Epithelial cell of prostate (primary cell): ENCODE measurements at regions not wholly inside any gene's neighbourhood (a gene's known extent, or its start where the extent isn't known, plus 50 kb on each side); places are given as distances from the start of the nearest gene placed in this dataset.
"Not testable (repeated sequence)": the region's sequence is repeated elsewhere in the genome, so short reads cannot be mapped to it uniquely, and the experiment has no call there.

Experiments used
- DNase-seq: peaks from one replicate; pipeline ENCODE4 v3.0.0-alpha.2; 2011; ENCODE audit warnings: low read depth, low spot score
- H3K27ac ChIP-seq: fragments of 450-650 bp; 2 replicates; pipeline ENCODE4 v1.5.1; 2017; ENCODE audit warnings: mild to moderate bottlenecking

DNA sequence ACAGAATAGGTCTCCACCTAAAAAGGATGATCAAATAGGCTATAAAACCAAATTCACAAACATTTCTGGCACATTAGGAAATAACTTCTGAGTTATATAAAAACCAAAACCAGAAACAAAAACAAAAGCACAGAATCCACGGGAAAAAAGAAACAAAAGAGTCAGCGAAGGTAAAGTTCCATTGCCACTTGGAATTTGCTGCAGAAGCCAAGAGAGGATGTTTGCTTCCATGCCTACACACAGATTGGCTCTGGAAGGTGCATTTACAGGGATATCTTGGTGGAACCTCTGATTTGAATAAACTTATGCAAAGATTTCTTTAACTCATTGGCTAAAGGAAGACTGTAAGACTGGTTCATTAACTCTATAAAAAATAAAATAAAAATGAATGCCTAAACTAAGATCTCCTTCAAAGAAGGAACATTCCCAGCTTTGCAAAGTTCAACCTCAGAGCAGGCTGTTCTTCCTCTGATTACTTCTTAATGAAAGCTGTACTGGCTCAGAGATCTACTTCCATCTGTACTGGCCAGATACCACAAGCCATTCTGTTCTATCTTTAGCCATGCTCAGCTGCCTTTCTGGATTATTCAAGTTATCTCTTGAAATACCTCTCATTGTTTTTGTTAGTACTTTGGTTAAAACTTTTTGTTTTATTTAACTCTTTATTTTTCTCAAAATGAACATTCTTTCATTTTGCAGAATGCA lies 537.5 kb upstream of the CCDC54 start:
- DNase-seq = no peak
- no peak overlapping the region for H3K27ac ChIP-seq

DNA sequence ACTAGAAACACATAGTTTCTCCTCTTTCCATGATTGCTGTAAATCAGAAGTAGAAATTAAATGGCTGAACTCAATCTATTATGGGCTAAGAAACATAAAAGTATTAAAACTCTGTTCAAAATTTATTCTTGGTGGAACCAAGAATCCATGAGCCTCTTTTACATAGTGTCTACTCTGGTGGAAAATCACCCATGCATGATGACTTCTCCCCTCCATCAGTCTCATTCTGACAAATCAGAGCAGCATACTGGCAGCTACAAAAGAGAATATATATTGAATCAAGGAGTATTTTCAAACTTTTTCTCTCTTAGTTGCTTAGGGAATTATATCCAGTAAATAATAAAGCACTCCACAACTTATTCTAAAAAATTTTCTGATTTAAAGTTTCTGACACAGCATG lies 536.9 kb upstream of the CCDC54 start:
- H3K27ac ChIP-seq = no peak overlapping the region

DNA sequence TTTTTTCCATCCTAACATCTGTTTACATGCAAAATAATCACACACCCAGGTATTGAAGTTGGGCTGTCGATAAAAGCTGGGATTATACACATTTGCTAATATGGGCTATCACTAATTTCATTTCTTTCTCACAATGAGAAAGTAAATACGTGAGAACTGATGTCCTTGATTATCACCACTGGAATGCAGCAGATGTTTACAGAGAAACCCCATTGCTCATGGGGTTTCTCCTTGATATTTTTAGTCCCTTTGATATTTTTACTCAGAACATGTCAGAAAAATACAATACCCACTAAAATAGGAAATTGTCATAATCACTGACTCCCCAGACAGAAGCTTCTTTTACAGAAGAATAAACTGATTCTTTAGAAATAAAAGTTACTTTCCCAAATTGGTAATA lies 535.1 kb upstream of the CCDC54 start:
- no peak for DNase-seq

More for the DNA sequence above, 536.9 kb upstream of the CCDC54 start:
- no peak for DNase-seq

GRCh38 chr3:106844638-106845037 lies 532.6 kb upstream of the CCDC54 start:
- DNase-seq = no peak
- H3K27ac ChIP-seq = no peak overlapping the region

More for the DNA sequence above, 535.1 kb upstream of the CCDC54 start:
- no peak overlapping the region for H3K27ac ChIP-seq

- DNase-seq = no peak
- H3K27ac ChIP-seq = no peak overlapping the region
Measured at GRCh38 chr3:106848099-106848498, 529.1 kb upstream of the CCDC54 start.

GRCh38 chr3:106850437-106850836 lies 526.8 kb upstream of the CCDC54 start:
- no peak overlapping the region for H3K27ac ChIP-seq
- DNase-seq = no peak

DNA sequence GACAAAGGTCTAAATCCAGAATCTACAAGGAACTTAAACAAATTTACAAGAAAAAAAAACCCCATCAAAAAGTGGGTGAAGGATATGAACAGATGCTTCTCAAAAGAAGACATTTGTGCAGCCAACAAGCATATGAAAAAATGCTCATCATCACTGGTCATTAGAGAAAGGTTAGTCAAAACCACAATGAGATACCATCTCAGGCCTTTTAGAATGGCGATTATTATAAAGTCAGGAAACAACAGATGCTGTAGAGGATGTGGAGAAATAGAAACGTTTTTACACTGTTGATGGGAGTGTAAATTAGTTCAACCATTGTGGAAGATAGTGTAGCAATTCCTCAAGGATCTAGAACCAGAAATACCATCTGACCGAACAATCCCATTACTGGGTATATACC lies 518.9 kb upstream of the CCDC54 start:
- DNase-seq, H3K27ac ChIP-seq: not testable (repeated sequence)

DNA sequence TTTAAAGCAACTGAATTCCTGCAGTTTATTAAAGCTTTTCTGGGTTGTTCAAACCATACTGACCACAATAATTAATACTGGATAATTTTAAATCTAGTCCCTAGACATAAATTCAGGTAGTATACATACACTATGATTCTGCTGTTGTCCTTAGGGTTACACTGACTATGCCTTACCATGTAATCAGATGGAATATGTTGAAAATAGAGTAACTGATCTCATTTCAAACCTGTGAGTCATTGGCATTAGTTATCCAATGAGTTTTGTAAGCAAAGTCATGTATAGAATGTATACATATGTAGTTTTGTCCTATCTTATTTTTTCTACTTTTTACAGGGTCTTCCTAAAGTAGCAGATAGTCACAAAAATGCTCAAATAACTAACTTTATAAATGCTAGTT lies 517.1 kb upstream of the CCDC54 start:
- H3K27ac ChIP-seq = no peak overlapping the region
- no peak for DNase-seq

DNA sequence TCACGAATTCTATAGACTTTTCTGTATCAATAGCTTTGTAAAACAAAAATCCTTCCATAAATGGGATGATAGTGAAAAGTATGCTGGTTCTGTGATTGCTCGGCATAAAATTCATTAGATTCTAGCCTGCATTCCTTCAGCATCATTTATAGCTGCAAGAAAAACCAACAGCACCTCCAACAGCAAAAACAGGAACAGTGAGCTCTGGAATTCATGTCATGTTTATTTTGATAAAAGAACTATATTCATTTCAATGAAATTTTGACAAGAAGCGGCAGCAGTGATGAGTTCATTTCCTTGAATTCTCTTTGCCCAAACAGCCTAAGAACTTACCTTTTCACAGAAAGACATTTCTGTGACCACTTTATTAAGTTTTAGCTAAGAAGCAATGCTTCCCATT lies 515.2 kb upstream of the CCDC54 start:
- no peak for DNase-seq
- no peak overlapping the region for H3K27ac ChIP-seq

DNA sequence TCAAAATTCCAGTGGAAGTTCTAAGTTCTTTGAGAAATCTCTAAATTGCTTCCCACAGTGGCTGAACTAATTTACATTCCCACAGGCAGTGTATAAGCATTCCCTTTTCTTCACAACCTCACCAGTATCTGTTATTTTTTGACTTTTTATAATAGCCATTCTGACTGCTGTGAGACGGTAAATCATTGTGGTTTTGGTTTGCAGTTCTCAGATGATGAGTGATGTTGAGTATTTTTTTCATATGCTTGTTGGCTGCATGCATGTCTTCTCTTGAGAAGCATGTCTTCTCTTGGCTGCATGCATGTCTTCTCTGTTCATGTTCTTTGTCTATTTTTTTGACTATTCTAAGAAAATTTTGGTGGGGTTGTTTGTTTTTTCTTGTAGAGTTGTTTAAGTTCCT lies 499.6 kb upstream of the CCDC54 start:
- no peak for DNase-seq
- no peak overlapping the region for H3K27ac ChIP-seq

DNA sequence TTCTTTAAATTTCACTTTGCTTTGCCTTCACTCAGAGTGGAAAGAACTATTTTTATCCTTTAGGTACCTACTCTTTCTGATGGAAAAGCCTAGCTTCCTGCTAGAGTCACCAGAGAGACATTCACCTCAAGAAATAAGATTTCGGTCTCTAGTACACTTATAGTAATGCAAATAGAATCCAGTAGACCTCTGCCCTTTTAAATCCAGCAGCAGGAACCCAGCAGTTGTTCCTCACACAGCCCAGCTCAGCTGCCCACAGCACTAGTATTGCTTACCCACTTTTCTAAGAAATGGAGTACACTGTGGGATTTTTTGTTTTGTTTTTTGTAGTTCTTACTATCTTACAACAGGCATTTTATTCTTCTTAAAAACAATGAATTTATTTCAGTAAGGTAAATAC lies 497.0 kb upstream of the CCDC54 start:
- H3K27ac ChIP-seq = no peak overlapping the region

DNA sequence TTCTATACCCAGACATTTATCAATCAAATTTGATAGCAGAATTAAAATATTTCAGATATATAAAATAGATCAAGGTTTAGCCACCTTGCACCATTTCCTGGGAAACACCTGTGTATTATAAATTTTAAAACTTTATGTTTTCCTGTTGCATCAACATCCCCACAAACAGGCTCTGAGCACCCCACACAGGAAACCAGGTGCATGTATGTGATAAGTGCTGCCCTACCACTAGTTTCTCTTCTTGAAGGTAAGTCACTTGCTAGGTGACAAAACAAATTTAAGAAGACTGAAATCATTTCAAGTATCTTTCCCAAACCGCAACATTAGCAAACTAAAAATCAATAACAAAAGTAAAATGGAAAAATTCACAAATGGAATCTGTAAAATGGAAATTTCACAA lies 496.1 kb upstream of the CCDC54 start:
- DNase-seq = no peak
- H3K27ac ChIP-seq = no peak overlapping the region

More for the DNA sequence above, 497.0 kb upstream of the CCDC54 start:
- DNase-seq = no peak

- no peak for DNase-seq
- H3K27ac ChIP-seq = no peak overlapping the region
Measured at GRCh38 chr3:106882297-106882696, 494.9 kb upstream of the CCDC54 start.

GRCh38 chr3:106906074-106906473 lies 471.2 kb upstream of the CCDC54 start:
- no peak for DNase-seq
- H3K27ac ChIP-seq = no peak overlapping the region

- no peak for DNase-seq
- no peak overlapping the region for H3K27ac ChIP-seq
Measured at GRCh38 chr3:106908181-106908938, 468.9 kb upstream of the CCDC54 start.

- no peak overlapping the region for H3K27ac ChIP-seq
- DNase-seq = peak; percentile 6
Measured at GRCh38 chr3:106913111-106913698, 464.0 kb upstream of the CCDC54 start.

GRCh38 chr3:106913966-106914365 lies 463.3 kb upstream of the CCDC54 start:
- DNase-seq = no peak
- H3K27ac ChIP-seq = no peak overlapping the region

DNA sequence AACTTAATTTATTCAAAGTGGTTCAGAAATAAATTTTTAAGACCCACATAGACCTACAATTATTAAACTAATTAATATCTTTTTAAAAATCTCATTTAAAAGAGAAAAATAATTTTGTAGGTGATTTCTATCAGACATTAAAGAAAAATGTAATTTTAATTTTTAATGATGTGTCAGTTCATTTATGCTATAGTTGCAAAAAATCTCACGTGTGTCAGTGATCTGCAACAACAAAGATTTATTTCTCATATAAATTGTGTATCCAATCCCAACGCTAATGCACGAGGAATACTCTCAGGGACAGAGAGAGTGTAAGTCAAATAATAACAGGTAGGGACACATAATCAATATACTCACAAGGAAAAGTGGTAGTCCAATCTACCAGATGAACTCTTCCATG lies 456.6 kb upstream of the CCDC54 start:
- DNase-seq = no peak
- H3K27ac ChIP-seq = no peak overlapping the region

DNA sequence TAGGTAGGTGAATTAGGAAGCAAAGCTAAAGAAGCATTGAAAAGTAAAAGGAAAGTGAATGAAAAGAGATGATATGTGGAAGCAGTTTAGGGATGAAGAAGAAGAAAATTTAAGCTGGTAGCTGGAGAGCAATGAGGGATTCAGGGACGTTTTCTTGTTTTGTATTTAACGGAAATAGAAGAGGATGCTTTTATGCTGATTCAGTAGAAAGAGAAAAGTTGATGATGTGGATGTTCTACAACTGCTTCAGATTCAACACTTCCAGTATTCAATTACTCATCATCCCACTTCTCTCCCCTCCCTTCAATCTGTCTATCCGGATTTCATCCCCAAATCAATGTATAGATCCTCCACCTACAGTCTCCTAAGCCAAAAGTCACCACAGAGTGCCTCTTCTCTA lies 448.2 kb upstream of the CCDC54 start:
- no peak overlapping the region for H3K27ac ChIP-seq
- DNase-seq = no peak

GRCh38 chr3:106930086-106930485 lies 447.2 kb upstream of the CCDC54 start:
- H3K27ac ChIP-seq = no peak overlapping the region
- no peak for DNase-seq

DNA sequence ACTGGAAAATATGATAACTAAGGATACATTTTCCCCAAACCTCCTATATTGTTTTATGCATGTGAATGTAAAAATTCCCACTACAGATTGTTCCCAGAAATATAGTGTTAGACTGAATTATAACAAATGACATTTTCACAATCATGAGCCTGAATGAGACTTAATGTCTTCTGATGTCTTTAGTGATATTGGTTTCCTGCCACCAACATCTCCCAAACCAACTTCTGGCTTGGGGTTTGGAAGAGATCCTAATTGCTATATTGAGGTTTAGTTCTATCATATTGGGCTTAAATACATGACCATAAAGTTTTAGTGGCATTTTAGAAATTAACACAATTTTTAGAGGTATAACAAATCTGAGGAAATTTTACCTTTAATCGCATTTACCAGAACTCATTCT lies 445.3 kb upstream of the CCDC54 start:
- no peak for DNase-seq
- H3K27ac ChIP-seq = no peak overlapping the region
